ENCODE measurements at regions not wholly inside any gene's neighbourhood (a gene's known extent, or its start where the extent isn't known, plus 50 kb on each side); places are given as distances from the start of the nearest gene placed in this dataset.

- no peak for DNase-seq
Measured at GRCh38 chr12:127077262-127078045, 1189.5 kb upstream of the TMEM132C start.

DNA sequence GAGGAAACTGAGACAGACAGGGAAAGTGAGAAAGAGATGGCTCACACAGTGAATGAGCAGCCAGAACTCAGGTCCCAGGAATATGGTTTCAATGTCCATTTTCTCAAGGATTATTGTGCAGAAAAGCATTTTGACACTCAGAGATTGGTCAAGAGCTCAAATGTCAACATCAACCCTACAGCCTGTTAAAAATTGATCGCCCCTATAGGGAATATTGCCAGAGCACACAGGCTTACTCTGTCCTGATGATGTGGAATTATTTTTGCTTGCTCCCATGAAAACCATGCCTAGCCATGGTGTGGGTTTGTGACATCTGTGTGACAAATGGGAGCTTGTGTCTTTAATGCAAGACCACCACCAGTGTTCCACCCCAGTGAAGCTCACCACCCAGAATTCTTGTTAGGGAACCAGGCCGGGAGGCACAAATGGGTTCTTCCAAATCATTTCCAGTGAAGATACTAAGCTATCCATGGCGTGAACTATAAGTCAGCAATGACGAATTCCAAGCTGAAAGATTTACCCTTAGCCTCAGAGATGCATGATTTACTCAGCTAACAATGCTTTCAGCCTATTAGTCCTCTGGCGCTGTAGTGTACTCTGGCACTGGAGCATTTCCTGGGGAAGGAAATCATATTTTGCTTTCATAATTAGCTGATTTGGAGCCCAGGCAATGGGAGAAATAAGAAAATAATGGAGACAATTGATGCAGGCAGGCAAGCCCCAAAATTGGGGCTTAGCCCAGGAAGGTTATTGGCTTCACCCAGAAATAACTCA lies 1188.2 kb upstream of the TMEM132C start:
- DNase-seq = no peak

DNA sequence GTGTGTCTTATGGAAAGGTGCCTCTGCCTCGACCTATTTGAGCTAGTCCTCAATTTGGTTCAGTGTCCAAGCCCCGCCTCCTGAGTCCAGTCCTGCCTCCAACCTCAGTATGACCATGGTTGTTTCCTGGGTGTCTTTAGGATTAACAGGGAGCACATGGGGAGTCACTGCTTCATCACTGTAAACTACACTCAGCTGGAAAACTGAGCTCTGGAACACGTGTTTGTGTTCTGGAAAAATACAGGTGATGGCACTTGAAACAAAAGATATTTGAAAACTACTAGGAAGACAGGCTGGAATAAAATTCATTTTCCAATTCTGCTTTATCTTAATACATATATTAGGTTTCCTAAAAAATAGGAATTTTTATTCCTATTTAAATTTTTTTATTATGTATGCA lies 1187.3 kb upstream of the TMEM132C start:
- DNase-seq = no peak

GRCh38 chr12:127081058-127081457 lies 1185.9 kb upstream of the TMEM132C start:
- DNase-seq = no peak

GRCh38 chr12:127083008-127083949 lies 1183.7 kb upstream of the TMEM132C start:
- peak in 1 of 2 experiments; percentile 7 for DNase-seq

GRCh38 chr12:127101076-127101475 lies 1165.9 kb upstream of the TMEM132C start:
- DNase-seq = no peak

- no peak for DNase-seq
Measured at GRCh38 chr12:127106041-127106440, 1160.9 kb upstream of the TMEM132C start.

- no peak for DNase-seq
Measured at GRCh38 chr12:127106697-127107096, 1160.3 kb upstream of the TMEM132C start.

DNA sequence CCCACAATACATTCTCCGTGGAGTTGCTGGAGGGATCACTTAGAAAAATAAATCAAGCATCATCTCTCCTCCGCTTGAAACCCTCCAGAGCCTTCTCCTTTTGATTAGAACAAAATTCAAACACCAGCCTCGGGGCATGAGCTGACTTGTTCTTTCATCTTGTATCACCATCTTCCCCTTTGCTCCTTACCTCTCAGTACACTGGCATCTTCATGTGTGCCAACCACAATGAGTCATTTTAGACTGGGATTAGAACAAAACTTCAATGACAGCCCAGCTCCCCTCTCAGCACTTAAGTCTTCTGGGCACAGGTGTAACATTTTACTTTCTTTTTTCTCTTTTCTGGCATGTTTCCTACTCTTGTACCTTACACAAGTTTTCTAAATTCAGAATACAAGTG lies 1159.2 kb upstream of the TMEM132C start:
- DNase-seq = no peak

- DNase-seq = peak; percentile 5 to 30
Measured at GRCh38 chr12:127108360-127109215, 1158.4 kb upstream of the TMEM132C start.

DNA sequence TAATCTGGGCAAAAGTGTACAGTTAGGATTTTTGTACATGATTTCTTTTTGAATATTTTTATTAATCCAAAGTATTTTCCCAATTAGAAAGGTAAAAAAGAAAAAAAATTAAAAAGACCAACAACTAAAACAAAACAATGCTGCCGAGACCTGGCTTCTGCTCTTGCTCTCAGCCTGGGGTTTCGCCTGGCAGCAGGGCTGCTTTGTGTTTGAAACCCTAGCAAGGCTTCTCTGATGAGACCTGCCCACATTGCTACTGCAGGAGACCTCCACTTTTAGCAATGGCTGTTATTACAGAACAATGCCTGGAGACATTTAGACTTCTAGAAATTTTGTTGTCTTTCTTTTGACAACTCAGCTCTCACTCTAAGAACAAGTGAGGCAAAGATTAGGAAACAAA lies 1153.0 kb upstream of the TMEM132C start:
- DNase-seq = no peak

DNA sequence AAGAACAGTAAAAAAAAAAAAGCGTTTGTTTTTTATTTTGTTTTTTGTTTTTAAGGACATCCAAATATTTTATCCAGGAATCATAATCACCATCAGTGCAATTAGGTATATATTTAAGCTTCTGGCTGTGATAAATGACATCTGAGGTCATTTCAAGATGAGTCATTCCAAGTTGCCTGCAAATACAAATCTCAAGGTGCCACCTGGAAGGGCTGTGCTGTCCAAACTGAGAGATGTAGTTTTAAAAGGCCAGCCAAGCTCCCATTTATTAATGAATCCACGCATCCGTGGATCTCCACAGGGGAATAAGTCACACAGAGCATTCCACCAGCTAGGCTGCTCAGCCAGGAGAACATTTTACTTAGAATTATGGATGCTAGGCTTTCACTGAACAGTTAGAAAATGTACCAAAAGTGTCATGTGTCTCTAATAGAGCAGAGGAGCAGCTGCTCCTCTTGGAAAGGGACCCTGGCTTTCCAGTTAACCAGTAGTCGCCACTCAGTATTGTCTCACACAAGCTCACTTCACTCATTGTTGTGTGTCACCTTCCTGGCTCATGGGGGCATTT lies 1151.4 kb upstream of the TMEM132C start:
- no peak for DNase-seq

GRCh38 chr12:127118251-127118650 lies 1148.7 kb upstream of the TMEM132C start:
- DNase-seq = no peak

- no peak for DNase-seq
Measured at GRCh38 chr12:127119600-127120140, 1147.3 kb upstream of the TMEM132C start.

GRCh38 chr12:127120851-127121250 lies 1146.1 kb upstream of the TMEM132C start:
- no peak for DNase-seq

DNA sequence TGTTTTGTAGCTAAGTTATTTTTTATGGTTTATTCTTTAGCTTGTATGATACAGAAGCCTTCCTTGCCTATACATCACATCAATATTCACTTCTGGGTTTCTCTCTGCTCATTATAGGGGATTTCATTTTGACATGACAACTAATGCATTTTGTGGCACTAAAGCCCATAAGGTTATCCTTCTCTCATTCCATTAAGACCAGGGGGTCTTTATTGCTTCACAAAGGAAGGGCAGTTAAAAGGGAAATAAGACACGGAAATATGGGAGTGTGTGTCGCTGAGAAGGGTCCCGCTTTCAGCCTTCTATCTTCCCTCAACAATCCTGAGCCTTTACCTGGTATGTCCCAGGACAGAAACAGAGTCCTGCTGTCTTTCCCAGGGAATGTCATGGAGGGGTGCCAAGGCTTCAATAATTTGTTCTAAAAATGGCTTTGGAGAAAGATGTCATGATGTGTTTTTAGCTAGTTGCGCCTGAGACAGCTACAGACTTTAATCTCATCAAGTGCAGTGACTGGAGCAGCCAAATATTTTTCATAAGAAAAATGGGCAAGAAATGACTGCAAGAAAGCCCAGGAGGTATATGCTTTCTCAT lies 1145.4 kb upstream of the TMEM132C start:
- DNase-seq = no peak

GRCh38 chr12:127125607-127126259 lies 1141.2 kb upstream of the TMEM132C start:
- DNase-seq = peak in 1 of 2 experiments; percentile 27

GRCh38 chr12:127126260-127126628 lies 1140.7 kb upstream of the TMEM132C start:
- no peak for DNase-seq

GRCh38 chr12:127127897-127128296 lies 1139.1 kb upstream of the TMEM132C start:
- no peak for DNase-seq

DNA sequence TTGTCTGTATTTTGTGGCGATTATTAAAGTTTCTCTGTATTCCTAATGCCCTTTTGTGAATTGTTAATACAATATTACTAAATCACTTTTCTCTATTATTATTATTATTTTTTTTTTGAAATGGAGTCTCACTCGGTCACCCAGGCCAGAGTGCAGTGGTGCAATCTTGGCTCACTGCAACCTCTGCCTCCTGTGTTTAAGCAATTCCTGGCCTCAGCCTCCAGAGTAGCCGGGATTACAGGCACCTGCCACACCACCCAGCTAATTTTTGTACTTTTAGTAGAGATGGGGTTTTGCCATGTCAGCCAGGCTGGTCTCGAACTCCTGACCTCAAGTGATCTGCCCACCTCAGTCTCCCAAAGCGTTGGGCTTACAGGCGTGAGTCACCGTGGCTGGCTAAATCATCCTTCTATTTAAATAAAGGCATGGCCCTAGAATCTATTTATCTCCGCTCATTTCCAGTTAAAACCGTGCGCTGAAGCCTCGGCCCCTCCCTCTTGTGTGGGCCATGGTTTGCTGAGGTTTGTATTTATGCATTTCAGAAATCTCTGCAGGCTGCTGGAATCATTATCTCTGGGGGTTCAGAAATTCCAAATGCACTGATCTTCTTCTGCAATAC lies 1136.4 kb upstream of the TMEM132C start:
- no peak for DNase-seq
